ENCODE measurements at regions not wholly inside any gene's neighbourhood (a gene's known extent, or its start where the extent isn't known, plus 50 kb on each side); places are given as distances from the start of the nearest gene placed in this dataset.

DNA sequence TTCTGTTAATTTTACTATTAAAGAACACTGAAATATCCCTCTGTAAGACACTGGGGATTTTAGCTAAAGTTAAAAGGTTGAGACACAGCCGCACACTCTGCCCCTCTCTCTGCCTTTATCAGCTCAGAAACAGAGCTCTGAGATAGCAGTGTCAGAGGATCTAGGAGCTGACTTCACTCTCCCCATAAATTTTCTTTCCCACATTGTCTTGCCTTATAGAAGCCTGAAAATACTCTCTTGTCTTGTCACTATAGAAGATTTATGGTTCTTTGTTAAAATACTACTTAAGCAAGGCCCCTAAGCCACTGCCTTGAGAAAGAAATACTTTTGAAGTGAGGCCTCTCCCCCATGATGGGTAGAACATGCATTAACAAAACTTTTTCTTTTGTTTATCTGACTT lies 105.7 kb upstream of the C10orf90 start:
- Histone ChIP-seq H3K27me3 (replicated peaks in 1 of 4; ENCODE audit: control insufficient read depth in 3 of 4, extremely low read depth in 1 of 4, insufficient read depth in 3 of 4, low read length in 3 of 4) (no peaks in the 10 kb centered on the region; a peak in 1 of 7 replicates), H3K56ac (replicated peaks; ENCODE audit: insufficient read length, low read depth, low read length) (no peak overlapping the region), H2BK120ac (replicated peaks; ENCODE audit: low read depth, low read length) (no peak overlapping the region), H2AK5ac (ENCODE audit: low read depth, low read length) (no peak overlapping the region), H3K4me3 (ENCODE audit: extremely low read depth in 1 of 4, insufficient read depth in 2 of 4, low read depth in 3 of 4, low read length in 4 of 4) (no peak overlapping the region), H3K27ac (ENCODE audit: low read depth, low read length) (no peak overlapping the region), H3K79me1 (ENCODE audit: low read depth, low read length) (no peaks in the 10 kb centered on the region), H4K91ac (replicated peaks; ENCODE audit: insufficient read length, low read length) (no peak overlapping the region), H3K4ac (replicated peaks; ENCODE audit: insufficient read length, low read depth, low read length) (no peak overlapping the region), H3K23ac (ENCODE audit: insufficient read length) (no peak overlapping the region), H2BK12ac (ENCODE audit: low read depth, low read length) (no peak overlapping the region), H4K8ac (ENCODE audit: extremely low read depth, insufficient read depth, low read length) (no peak overlapping the region), H2BK20ac (ENCODE audit: low read length) (no peak overlapping the region), H2BK15ac (ENCODE audit: low read length) (no peak overlapping the region), H3K9me3 (ENCODE audit: insufficient read depth in 2 of 2, low read depth in 1 of 2, low read length in 1 of 2) (no peaks in the 10 kb centered on the region; a peak in 1 of 4 replicates), H4K20me1 (replicated peaks in 1 of 2; ENCODE audit: control insufficient read depth in 1 of 2, insufficient read depth in 2 of 2, low read length in 2 of 2) (no peaks in the 10 kb centered on the region), H3K4me1 (replicated peaks in 1 of 4; ENCODE audit: control insufficient read depth in 3 of 4, insufficient read depth in 4 of 4, low read length in 3 of 4) (peaks cover 0 to 6% (median 0%) of the 10 kb centered on the region in 4 experiments; a peak in 1 of 7 replicates), H2AFZ (ENCODE audit: low read length) (no peak overlapping the region), H4K5ac (ENCODE audit: insufficient read length, low read depth, low read length) (no peak overlapping the region), H3K36me3 (ENCODE audit: control insufficient read depth in 2 of 4, insufficient read depth in 4 of 4, low read length in 3 of 4) (no peaks in the 10 kb centered on the region), H3K4me2 (ENCODE audit: insufficient read depth in 1 of 2, low read depth in 2 of 2, low read length in 2 of 2) (no peak overlapping the region), H3K14ac (ENCODE audit: insufficient read length) (no peak overlapping the region), H3K79me2 (ENCODE audit: control insufficient read depth in 1 of 2, insufficient read depth in 2 of 2, low read length in 2 of 2) (no peaks in the 10 kb centered on the region), H3K18ac (ENCODE audit: extremely low read depth, low read length) (no peak overlapping the region), H3K23me2 (ENCODE audit: low read depth, low read length) (no peaks in the 10 kb centered on the region), H3K9ac (replicated peaks in 1 of 4; ENCODE audit: extremely low read depth in 1 of 4, low read depth in 3 of 4, low read length in 3 of 4) (no peak overlapping the region), H2BK5ac (ENCODE audit: low read depth, low read length) (no peak overlapping the region)
- POLR2A ChIA-PET (ENCODE audit: partially characterized antibody), result no interaction called here
- 93% methylated on average over 1 of the region's 1 CpG; no CpG with 5 or more reads in 1 of the 2 experiments for WGBS, 2 experiments (ENCODE audit: extremely low coverage in 1 of 2, insufficient coverage in 1 of 2, insufficient read length in 1 of 2, insufficient replicate concordance in 2 of 2, low coverage in 1 of 2, low lambda C conversion rate in 2 of 2, missing lambda C conversion rate in 1 of 2)
- FAIRE-seq (no peak), DNase-seq (ENCODE audit: low read depth in 1 of 2, low spot score in 2 of 2) (no peak)
- CTCF ChIA-PET (ENCODE audit: partially characterized antibody), result interaction anchor here (1.2 kb wide), 1 partner anchor 12 kb away, joined by 4 read pairs; no protein-coding TSS in a partner anchor
- TF ChIP-seq GABPA (IDR thresholded peaks at IDR 0.05; ENCODE audit: borderline replicate concordance, insufficient read depth, low read length) (no peak), KDM1A (IDR thresholded peaks at IDR 0.05; ENCODE audit: borderline replicate concordance, low read length) (no peak)

Measured in H1 (cell line).